ENCODE measurements at regions not wholly inside any gene's neighbourhood (a gene's known extent, or its start where the extent isn't known, plus 50 kb on each side); places are given as distances from the start of the nearest gene placed in this dataset.

DNA sequence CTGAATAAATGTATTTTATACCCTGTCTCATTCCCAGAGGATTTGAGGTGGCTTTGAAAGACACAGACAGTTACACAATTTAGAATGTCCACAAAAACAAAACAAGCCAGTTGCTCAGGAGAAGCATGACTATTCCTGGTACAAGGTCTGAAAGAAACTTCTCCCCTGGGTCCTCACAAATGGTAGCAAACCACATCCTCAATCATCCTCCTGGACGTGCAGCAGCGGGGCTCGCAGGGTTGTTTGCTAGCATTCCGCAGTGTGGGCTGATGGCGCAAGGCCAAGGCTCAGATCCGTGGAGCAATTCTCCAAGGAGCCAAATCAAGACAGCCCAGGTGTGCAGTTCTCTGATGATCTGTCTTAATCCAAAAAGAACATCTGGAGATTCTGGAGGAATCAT is 210.3 kb downstream of the ACTL7B start:
- no peak for DNase-seq (ENCODE audit: low spot score)

GRCh38 chr9:108643731-108644510 is 211.9 kb downstream of the ACTL7B start:
- no peak for DNase-seq (ENCODE audit: low spot score)

DNA sequence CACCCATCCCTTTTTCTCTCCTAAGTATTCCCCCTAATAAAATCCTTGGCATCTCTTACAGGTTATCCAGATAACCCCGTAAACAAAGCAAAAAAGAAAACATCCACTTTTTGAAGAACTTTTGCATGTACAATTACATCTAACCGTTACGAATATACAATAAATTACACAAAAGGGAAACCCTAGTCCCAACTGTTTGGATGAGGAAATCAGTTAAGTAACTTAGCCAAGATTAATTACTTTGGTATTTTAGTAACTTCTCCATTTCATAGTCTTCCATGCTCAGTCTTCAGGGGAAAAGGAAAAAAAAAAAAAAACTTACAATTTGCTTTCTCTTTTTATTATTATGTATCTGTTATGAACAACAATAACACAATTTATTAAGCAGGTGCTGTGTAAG is 212.9 kb downstream of the ACTL7B start:
- DNase-seq (ENCODE audit: low spot score) = no peak

- peak; percentile 50 for DNase-seq (ENCODE audit: low spot score)
These were observed 215.6 kb downstream of the ACTL7B start for GRCh38 chr9:108640230-108640629.

DNA sequence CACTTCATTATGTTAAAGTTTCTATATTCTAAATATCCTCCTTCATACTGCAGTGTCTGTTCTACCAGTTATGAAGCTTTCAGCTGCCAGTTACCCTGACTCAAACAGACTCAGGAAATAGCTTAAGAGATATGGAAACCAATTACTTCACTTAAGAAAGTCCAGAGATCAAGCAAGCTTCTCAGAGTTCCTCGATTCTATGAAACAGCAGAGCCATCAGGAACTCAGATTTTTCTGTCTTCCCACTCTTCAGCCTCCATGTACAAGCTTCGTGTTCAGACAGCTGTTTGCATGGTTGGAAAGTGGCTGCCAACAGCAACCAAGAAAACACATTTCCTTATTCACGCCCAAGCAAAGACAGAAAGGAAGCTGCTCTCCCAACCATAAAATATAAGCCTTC is 216.1 kb downstream of the ACTL7B start:
- no peak for DNase-seq (ENCODE audit: low spot score)

GRCh38 chr9:108639091-108639490 is 216.7 kb downstream of the ACTL7B start:
- DNase-seq (ENCODE audit: low spot score) = no peak

GRCh38 chr9:108637340-108637739 is 218.4 kb downstream of the ACTL7B start:
- DNase-seq (ENCODE audit: low spot score) = no peak

- no peak for DNase-seq (ENCODE audit: low spot score)
These were observed 219.8 kb downstream of the ACTL7B start for GRCh38 chr9:108636013-108636412.

GRCh38 chr9:108634672-108635462 is 220.9 kb downstream of the ACTL7B start:
- peak; percentile 55 for DNase-seq (ENCODE audit: low spot score)

DNA sequence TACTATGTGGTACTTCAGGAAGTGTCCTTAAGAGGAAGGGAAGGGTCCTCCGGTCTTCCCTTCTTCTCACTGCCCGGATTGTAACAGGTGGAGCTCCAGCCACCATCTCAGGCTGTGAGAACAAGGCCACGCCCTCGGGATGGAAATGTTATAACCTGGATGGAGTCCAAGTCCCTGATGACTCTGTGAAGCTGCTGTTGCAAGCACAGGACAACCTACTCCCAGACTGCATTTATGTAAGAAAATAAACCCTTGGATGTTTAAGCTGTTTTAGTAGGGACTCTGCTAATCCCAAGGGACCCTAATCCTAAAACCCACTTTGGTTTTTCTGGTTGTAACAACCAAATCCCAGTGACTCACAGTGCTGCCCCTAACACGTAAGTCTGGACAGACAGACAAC is 221.6 kb downstream of the ACTL7B start:
- peak; percentile 13 for DNase-seq (ENCODE audit: low spot score)

GRCh38 chr9:108631496-108632285 is 224.1 kb downstream of the ACTL7B start:
- DNase-seq (ENCODE audit: low spot score) = no peak

GRCh38 chr9:108628316-108628715 is 227.5 kb downstream of the ACTL7B start:
- DNase-seq (ENCODE audit: low spot score) = no peak

DNA sequence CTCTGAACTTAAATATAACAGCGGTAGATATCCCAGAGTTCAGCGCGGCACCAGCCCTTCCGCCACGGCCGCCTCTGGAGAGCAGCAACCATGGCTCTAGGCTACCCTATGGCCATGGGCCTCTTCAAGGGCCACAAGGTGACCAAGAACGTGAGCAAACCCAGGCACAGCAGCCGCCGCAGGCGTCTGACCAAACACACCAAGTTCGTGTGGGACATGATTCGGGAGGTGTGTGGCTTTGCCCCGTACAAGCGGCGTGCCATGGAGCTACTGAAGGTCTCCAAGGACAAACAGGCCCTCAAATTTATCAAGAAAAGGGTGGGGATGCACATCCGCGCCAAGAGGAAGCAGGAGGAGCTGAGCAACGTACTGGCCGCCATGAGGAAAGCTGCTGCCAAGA is 229.0 kb downstream of the ACTL7B start:
- DNase-seq (ENCODE audit: low spot score) = no peak

DNA sequence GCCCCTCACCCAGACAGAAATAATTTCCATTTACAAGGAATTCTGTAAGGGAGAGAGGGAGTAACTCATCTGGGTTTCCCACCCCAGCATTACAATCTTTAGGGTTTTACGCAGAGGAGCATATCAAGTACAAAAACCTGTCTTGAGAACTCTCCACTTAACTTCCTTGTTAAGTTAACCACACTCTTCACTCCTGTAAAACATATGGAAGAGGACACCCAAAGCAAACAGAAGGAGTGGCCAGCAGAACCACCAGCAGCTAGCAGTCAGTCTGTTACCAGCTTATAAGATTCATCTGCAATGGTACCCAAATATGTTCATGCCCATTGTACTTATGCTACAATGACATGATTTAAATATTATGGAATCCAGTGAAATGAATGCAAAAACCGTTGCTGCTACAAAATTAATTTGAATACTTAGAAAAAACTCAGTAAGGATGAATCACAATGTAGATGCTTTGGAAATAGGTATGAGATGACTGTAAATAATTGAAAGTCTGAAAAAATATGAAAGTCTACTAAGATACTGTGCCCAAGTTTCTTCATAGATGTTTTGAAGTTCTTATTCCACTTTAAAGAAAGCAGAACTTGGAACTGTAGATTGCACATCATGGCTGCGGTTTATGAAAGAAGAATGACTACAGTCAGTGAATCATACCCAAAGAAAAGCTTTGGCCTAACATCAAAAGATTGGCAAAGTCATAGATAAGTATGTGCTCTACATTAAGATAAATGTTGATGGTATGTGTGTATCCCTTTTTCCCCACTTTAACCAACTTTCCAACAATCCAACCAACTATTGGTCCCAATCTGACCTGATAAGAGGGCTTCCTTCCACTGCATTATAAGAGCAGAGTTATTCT is 233.6 kb downstream of the ACTL7B start:
- peak; percentile 57 for DNase-seq (ENCODE audit: low spot score)

GRCh38 chr9:108620767-108621166 is 235.0 kb downstream of the ACTL7B start:
- no peak for DNase-seq (ENCODE audit: low spot score)

- no peak for DNase-seq (ENCODE audit: low spot score)
These were observed 236.8 kb downstream of the ACTL7B start for GRCh38 chr9:108618906-108619550.

- no peak for DNase-seq (ENCODE audit: low spot score)
These were observed 238.1 kb downstream of the ACTL7B start for GRCh38 chr9:108617676-108618075.

DNA sequence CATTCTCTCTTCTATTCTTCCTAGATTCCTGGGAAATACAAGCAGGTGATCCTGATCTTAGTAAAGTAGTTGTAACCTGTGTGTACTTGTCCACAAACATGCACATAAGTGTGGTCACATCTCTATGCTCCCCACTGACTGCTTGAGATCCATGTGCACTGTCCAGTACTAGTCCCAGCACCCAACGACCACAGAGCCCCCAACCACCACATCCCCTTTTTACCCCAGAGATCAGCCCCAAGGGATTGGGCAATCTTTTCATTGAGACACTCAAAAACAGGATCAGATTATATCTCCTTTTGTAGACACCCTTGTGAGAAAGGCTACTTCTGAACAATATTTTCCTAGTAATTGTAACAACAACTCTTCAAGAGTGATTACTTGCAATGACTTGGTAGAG is 240.6 kb downstream of the ACTL7B start:
- no peak for DNase-seq (ENCODE audit: low spot score)

GRCh38 chr9:108612513-108612912 is 243.3 kb downstream of the ACTL7B start:
- no peak for DNase-seq (ENCODE audit: low spot score)

- DNase-seq (ENCODE audit: low spot score) = no peak
These were observed 245.9 kb downstream of the ACTL7B start for GRCh38 chr9:108609897-108610253.

DNA sequence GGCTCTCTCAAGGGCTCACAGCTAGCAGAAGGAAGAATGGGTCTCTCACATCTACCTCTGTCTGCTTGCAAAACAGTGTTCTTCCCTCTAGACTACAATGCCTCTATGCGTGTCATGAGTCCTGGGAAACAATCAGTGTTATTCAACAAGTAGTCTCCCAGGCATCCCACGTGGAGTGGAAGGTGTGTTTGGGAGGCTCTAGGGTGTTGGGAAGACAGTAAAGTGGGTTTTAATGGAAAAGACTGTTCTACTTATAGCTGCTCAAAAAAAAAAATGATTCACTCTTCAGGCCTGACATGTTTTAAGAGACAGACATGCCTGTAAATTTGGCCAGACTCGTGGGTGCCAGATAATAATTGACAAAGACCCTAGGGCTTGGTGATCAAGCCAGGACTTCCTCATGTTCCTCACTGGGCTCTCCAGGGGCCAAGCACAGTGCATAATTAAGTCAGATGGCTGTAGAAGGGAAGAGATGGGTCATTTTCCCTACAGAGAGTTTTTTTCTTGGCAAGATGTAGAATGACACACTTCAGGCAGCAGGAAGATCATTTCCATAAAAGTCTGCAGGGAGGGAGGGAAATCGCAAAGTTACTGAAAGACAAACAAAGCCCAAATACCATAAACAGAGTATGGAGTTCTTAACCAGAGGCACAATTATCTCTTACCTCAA is 246.4 kb downstream of the ACTL7B start:
- no peak for DNase-seq (ENCODE audit: low spot score)
